GM12875 (cell line): ENCODE measurements at regions not wholly inside any gene's neighbourhood (a gene's known extent, or its start where the extent isn't known, plus 50 kb on each side); places are given as distances from the start of the nearest gene placed in this dataset.
"Not testable (repeated sequence)": the region's sequence is repeated elsewhere in the genome, so short reads cannot be mapped to it uniquely, and the experiment has no call there.

Experiments used
- H3K4me3 ChIP-seq: one replicate; pipeline ENCODE4 v1.5.1; 2011; ENCODE audit warnings: low read depth, low read length, control low read depth
- TF ChIP-seq, protein P1 (sequence below): IDR thresholded peaks from 2 replicates; pipeline ENCODE4 v1.5.1; 2011; ENCODE audit warnings: low read depth, mild to moderate bottlenecking, control low read depth, inconsistent platforms, low read length, moderate library complexity, borderline replicate concordance; ENCODE audit not compliant: insufficient read depth

DNA sequence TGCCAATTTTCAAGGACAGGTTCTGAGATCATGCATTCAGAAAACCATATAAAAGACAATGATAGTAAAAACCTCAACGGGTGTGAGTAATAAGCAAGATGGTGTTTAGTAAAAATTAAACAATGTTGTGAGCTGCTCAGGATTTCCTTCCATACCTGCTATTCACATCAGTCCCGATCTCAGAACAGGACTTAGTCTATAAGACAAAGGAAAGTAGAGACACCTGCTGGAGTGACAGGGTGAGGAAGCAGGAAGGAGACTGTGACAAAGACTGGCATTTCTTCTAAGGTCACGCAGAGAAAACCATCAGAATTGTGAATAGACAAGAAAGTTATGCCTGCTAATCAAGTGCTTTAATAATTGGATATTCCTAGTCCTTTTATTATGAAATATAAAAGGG is 648.0 kb downstream of the DACH1 start:
- TF ChIP-seq, protein P1, sequence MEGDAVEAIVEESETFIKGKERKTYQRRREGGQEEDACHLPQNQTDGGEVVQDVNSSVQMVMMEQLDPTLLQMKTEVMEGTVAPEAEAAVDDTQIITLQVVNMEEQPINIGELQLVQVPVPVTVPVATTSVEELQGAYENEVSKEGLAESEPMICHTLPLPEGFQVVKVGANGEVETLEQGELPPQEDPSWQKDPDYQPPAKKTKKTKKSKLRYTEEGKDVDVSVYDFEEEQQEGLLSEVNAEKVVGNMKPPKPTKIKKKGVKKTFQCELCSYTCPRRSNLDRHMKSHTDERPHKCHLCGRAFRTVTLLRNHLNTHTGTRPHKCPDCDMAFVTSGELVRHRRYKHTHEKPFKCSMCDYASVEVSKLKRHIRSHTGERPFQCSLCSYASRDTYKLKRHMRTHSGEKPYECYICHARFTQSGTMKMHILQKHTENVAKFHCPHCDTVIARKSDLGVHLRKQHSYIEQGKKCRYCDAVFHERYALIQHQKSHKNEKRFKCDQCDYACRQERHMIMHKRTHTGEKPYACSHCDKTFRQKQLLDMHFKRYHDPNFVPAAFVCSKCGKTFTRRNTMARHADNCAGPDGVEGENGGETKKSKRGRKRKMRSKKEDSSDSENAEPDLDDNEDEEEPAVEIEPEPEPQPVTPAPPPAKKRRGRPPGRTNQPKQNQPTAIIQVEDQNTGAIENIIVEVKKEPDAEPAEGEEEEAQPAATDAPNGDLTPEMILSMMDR, result no peak
- no peak overlapping the region for H3K4me3 ChIP-seq

DNA sequence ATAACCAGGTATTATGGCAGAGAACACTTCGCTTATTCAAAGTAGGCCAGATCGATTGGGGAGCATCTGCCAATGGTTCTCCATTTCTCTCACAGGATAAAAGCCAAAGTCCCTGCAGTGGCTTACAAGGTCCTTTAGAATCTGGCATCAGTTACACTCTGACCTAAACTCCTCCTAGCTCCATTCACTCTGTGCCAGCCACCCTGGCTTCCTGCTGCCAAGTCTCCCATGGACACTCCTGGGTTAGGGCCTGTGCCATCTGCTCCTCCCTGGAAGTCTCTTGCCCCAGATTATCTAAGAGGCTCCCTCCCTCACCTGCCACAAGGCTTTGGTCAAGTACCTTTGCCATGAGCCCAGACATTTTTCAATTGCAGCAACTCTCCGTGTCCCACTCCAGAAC is 649.2 kb downstream of the DACH1 start:
- H3K4me3 ChIP-seq, result no peak overlapping the region
- TF ChIP-seq, protein P1, result no peak

DNA sequence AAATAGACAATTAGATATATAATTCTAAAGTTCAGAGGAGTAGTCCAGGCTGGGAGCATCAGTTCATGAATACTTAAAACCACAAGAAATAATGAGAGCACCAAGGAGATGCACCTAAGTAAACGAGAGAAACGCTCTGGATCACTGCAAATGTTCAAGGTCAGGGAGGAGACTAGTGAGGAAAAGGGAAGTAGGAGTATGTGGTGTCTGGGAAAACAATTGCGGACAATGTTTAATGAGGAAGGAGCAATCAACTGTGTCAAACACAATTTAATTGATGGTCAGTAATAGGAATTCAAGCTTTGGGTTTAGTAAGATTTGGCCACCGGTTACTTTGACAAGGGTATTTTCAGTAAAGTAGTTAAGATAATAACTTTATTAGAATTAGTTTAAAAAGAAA is 652.2 kb downstream of the DACH1 start:
- TF ChIP-seq, protein P1, result no peak
- no peak overlapping the region for H3K4me3 ChIP-seq

DNA sequence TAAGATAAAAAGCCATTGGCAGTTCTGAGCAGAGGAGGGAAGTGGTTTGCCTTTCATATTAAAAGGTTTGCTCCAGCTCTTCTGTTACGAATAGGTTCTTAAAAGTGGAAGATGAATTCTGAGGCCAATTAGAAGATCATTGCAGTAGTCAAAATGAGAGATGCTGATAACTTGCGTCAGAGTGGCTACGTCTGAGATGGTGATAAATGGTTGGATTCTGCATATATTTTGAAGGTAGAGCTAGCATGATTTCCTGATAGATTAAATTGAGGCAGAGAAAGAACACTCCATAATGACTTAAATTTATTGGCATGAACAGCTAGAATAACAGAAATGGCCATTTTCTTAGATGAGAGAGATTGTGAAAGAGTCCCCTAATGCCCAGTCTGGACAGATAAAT is 652.6 kb downstream of the DACH1 start:
- TF ChIP-seq, protein P1, result no peak
- H3K4me3 ChIP-seq, result no peak overlapping the region

DNA sequence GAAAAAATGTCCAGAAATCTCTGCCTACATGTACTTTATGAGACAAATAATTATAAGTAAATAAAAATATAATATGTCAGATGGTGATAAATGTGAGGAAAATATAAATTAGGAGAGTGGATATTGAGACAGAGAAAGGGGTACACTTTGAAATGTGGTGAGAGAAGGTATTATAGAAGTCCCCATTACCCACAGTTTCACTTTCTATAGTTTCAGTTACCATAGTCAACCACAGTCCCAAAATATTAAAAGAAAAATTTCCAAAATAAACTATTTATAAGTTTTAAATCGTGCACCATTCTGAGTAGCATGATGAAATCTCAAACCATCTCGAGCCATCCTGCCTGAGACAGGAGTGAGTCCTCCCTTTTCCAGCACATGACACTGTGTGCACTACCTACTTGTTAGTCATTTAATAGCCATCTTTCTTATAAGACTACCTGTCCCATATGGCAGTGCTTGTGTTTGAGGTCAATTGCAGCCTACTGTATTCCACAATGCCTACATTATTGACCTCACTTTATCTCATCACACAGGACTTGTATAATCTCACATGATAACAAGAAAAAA is 653.7 kb downstream of the DACH1 start:
- no peak overlapping the region for H3K4me3 ChIP-seq
- TF ChIP-seq, protein P1, result no peak

DNA sequence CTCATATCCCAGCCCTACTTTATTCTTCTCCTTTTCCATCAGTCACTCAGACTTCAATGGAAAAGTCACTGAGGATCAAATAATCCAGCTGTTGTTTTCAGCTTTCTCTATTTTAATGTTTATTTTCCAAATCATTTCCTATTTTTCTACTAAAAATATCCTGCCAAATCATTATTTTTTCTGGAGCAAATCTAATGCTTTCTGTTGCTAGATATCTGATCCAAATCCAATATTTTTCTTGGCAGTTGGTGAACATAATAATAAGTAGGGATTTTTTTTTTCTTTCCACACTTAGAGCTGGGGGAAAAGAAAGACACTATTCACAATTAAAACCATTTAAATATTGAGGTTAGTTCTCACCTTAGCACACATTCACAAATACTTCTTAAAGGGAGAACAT is 656.1 kb downstream of the DACH1 start:
- H3K4me3 ChIP-seq, result no peak overlapping the region
- TF ChIP-seq, protein P1, result no peak

DNA sequence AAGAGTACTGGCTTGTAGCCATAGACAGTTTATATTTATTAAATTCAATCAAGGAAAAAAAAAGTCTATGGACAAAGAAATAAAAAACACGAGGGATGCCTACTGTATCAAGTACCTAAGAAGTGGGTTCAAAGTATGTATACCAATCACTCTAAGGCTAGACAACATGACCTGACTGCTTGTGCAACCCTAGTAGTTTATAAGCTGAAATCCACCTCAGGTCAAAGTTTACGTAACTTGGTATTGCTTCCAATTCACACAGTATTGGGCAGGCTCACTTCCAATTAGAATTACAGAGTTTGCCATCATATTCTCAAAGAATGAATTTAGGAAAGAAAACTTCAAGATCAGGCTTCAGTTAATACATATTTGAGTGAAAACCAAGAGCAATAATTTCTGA is 657.8 kb downstream of the DACH1 start:
- TF ChIP-seq, protein P1, result no peak
- no peak overlapping the region for H3K4me3 ChIP-seq

DNA sequence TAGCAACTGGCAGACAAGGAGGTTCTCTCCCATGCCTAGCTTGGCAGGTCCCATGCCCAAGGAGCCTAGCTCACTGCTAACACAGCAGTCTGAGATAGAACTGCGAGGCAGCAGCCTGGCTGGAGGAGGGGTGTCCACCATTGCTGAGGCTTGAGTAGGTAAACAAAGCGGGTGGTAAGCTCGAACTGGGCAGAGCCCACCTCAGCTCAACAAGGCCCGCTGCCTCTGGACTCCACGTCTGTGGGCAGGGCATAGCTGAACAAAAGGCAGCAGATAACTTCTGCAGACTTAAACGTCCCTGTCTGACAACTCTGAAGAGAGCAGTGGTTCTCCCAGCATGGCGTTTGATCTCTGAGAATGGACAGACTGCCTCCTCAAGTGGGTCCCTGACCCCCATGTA is 682.4 kb downstream of the DACH1 start:
- not testable (repeated sequence) for H3K4me3 ChIP-seq

DNA sequence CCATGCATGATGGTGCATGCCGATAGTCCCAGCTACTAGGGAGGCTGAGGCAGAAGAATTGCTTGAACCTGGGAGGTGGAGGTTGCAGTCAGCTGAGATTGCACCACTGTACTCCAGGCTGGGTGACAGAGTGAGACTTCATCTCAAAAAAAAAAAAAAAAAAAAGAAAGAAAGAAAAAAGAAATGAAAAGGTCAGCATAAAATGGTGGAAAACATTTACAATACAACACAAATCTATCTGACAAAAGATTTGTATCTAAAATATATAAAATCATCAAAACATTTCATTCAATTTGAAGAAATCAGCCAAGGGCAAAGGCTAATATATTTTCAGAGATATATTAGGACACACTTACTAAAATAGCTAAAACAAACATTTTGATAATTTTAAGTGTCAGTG is 683.7 kb downstream of the DACH1 start:
- not testable (repeated sequence) for H3K4me3 ChIP-seq
